Peyer's patch (tissue), 4 donors: ENCODE measurements at regions not wholly inside any gene's neighbourhood (a gene's known extent, or its start where the extent isn't known, plus 50 kb on each side); places are given as distances from the start of the nearest gene placed in this dataset.

Experiments used
- POLR2A ChIP-seq, 2 donors: fragments of 450-650 bp; IDR thresholded peaks; one replicate each; pipeline ENCODE4 v1.5.1; 2017; ENCODE audit warnings: antibody characterized with exemption in 2 of 2, mild to moderate bottlenecking in 2 of 2, moderate library complexity in 2 of 2
- TF ChIP-seq, protein P1 (sequence below), 6 experiments: fragments of 450-650 bp in 4 of 6; fragments of 200-600 bp in 2 of 6; sonication (generic) in 1 of 6; IDR thresholded peaks; one replicate each; pipeline ENCODE4 v1.5.1; 2017 to 2019; ENCODE audit warnings: antibody characterized with exemption in 6 of 6, mild to moderate bottlenecking in 3 of 6, moderate library complexity in 1 of 6

DNA sequence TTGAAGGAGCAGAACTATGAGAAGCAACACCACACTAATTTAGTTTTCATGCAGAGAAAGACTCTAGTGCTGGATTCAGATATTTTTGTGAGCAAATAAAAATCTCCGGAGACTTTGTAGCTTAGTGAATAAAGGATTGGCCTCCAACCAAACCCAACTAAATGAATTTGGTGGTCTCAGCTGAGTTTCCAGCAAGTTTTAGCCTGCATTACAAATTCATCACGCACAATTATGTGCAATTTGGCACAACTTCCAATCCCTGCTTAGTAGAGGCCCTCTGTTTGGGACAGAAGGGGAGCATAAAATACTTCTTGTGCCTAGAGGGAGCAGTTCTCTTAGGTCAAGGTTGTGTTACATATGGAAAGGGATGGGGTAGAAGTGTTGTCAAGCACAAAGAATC lies 112.3 kb upstream of the ADAMTSL1 start:
- TF ChIP-seq POLR2A (IDR thresholded peaks at IDR 0.05): no peak
- TF ChIP-seq, protein P1, sequence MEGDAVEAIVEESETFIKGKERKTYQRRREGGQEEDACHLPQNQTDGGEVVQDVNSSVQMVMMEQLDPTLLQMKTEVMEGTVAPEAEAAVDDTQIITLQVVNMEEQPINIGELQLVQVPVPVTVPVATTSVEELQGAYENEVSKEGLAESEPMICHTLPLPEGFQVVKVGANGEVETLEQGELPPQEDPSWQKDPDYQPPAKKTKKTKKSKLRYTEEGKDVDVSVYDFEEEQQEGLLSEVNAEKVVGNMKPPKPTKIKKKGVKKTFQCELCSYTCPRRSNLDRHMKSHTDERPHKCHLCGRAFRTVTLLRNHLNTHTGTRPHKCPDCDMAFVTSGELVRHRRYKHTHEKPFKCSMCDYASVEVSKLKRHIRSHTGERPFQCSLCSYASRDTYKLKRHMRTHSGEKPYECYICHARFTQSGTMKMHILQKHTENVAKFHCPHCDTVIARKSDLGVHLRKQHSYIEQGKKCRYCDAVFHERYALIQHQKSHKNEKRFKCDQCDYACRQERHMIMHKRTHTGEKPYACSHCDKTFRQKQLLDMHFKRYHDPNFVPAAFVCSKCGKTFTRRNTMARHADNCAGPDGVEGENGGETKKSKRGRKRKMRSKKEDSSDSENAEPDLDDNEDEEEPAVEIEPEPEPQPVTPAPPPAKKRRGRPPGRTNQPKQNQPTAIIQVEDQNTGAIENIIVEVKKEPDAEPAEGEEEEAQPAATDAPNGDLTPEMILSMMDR (IDR thresholded peaks at IDR 0.05): no peak
